Activated T-helper 2 cell treated with anti-CD3 and anti-CD28 coated beads, Interferon-gamma antibody, Interleukin-2, Interleukin-4, amounts not matched to agents 10 μg/mL and 5 μg/mL and 100 μg/mL, durations not matched to agents 14 hours and 24 hours and 36 hours (primary cell): ENCODE measurements at regions not wholly inside any gene's neighbourhood (a gene's known extent, or its start where the extent isn't known, plus 50 kb on each side); places are given as distances from the start of the nearest gene placed in this dataset.

Experiments used
- DNase-seq: peaks from one replicate; pipeline ENCODE4 v3.0.0; 2021; ENCODE audit warnings: low spot score
- H3K27ac Mint-ChIP-seq: one replicate; pipeline ENCODE4 v1.8.0; 2021; ENCODE audit warnings: mixed read lengths
- H3K27me3 Mint-ChIP-seq: one replicate; pipeline ENCODE4 v1.8.0; 2021; ENCODE audit warnings: low read depth, mixed read lengths
- H3K36me3 Mint-ChIP-seq: one replicate; pipeline ENCODE4 v1.8.0; 2021; ENCODE audit warnings: low read depth, mixed read lengths
- H3K4me1 Mint-ChIP-seq: one replicate; pipeline ENCODE4 v1.8.0; 2021; ENCODE audit warnings: low read depth, mixed read lengths
- H3K4me3 Mint-ChIP-seq: one replicate; pipeline ENCODE4 v1.8.0; 2021; ENCODE audit warnings: low read depth, mild to moderate bottlenecking, moderate library complexity, mixed read lengths
- H3K9me3 Mint-ChIP-seq: one replicate; pipeline ENCODE4 v1.8.0; 2021; ENCODE audit warnings: mixed read lengths
- intact Hi-C: fragments of 100-400 bp; cut with micrococcal nuclease; formaldehyde crosslinking; loops from one replicate; pipeline ENCODE4 v1.15.1; 2023

DNA sequence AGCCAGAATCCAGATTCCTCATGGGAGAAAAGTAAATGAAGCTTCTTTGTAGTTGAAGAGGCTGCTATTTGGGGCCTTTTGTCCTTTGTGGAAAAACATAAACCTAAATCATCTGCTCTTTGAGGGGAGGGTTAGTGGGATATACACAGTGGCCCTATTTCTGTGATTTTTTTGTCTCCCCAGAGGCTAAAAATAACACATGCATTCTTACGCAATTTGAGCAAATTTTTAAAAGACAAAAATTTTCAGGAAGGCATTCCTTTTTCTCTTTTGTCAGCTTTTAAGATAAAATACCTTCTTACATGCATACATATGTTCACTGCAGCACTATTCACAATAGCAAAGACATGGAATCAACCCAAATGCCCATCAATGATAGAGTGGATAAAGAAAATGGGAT, 165.5 kb downstream of the AXIN2 start:
- H3K27ac Mint-ChIP-seq: no peak overlapping the region

GRCh38 chr17:65394811-65395472, 166.5 kb downstream of the AXIN2 start:
- H3K4me3 Mint-ChIP-seq: no peak overlapping the region

More for the DNA sequence above, 165.5 kb downstream of the AXIN2 start:
- intact Hi-C loops: no loop called here
- DNase-seq: no peak
- Mint-ChIP-seq H3K36me3 (no peaks in the 10 kb centered on the region), H3K27me3 (peaks cover 21% of the 10 kb centered on the region), H3K9me3 (no peaks in the 10 kb centered on the region), H3K4me1 (no peaks in the 10 kb centered on the region), H3K4me3 (no peak overlapping the region)

DNA sequence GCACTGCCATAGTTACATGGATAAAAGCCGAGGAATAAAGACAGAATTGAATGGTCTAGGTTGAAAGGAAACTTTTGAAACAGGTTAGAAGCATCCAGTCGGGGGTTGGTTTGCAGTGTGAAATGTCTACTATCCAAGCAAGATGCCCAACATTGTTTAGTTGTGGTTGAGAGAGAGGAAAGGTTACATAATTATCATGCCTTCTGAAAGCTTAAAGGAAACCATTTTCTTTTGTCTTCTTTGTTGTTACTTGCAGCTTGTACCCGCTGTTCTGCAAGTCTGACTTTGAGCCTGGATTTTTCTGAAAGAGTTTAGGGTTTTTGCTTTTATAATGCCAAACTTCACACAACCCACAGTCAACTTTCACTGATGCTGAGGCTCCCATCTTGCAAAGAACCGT, 167.9 kb downstream of the AXIN2 start:
- no peak overlapping the region for H3K27ac Mint-ChIP-seq
- H3K9me3 Mint-ChIP-seq: no peaks in the 10 kb centered on the region
- intact Hi-C loops: no loop called here
- peaks cover 7% of the 10 kb centered on the region for H3K27me3 Mint-ChIP-seq
- H3K4me3 Mint-ChIP-seq: no peak overlapping the region
- DNase-seq: no peak
- H3K4me1 Mint-ChIP-seq: peaks cover 2% of the 10 kb centered on the region
- H3K36me3 Mint-ChIP-seq: no peaks in the 10 kb centered on the region

More at GRCh38 chr17:65394811-65395472, 166.5 kb downstream of the AXIN2 start:
- H3K27me3 Mint-ChIP-seq: peaks cover 13% of the 10 kb centered on the region
- no peak overlapping the region for H3K27ac Mint-ChIP-seq
- no peaks in the 10 kb centered on the region for H3K36me3 Mint-ChIP-seq
- H3K9me3 Mint-ChIP-seq: no peaks in the 10 kb centered on the region
- no peak for DNase-seq
- intact Hi-C loops: no loop called here
- H3K4me1 Mint-ChIP-seq: no peaks in the 10 kb centered on the region

DNA sequence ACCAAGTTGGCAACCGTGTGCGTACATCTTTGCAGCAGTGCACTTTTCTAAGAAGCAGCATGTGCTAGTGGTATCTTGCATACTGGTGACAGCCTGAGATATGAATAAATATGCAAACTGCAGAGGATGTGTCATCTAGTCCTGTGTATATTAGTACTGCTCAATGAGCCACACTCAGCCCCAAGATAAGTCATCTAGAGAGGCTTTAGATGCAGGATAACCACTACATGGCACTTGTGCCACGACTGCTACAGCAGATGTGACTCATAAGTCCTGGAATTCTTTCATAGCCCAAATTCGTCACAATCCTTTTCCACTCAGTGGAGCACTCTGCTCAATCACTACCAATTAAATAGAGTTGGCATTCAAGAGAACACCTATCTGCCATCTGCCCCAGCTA, 171.5 kb downstream of the AXIN2 start:
- Mint-ChIP-seq H3K27me3 (peaks cover 7% of the 10 kb centered on the region), H3K4me3 (no peak overlapping the region), H3K36me3 (no peaks in the 10 kb centered on the region), H3K27ac (no peak overlapping the region), H3K4me1 (peaks cover 2% of the 10 kb centered on the region), H3K9me3 (no peaks in the 10 kb centered on the region)
- DNase-seq: no peak
- intact Hi-C loops: no loop called here

- Mint-ChIP-seq H3K4me3 (no peak overlapping the region), H3K4me1 (peaks cover 2% of the 10 kb centered on the region), H3K27ac (no peak overlapping the region), H3K9me3 (no peaks in the 10 kb centered on the region), H3K27me3 (peaks cover 7% of the 10 kb centered on the region), H3K36me3 (no peaks in the 10 kb centered on the region)
- DNase-seq: no peak
- intact Hi-C loops: no loop called here
These were observed 172.0 kb downstream of the AXIN2 start for GRCh38 chr17:65389426-65389825.

DNA sequence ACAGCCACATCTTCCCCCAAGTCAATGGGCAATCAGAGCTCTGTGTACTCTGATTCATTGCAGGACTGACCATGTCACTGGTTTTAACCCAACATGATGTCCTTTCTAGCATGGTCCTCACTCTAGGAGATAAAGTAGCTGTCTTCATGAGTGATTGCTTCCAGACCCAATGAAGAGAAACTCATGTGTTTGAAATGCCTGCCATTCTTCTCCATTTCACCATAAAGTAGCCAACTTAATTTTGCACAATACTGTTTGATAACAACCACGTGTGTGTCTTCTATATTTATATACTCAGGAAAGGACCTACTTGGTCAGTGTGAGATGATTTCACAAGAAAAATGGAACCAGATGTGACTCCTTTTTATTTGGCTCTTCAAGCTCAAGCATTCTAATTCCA, 172.5 kb downstream of the AXIN2 start:
- Mint-ChIP-seq H3K4me3 (no peak overlapping the region), H3K36me3 (no peaks in the 10 kb centered on the region), H3K27ac (no peak overlapping the region), H3K9me3 (no peaks in the 10 kb centered on the region), H3K27me3 (peaks cover 6% of the 10 kb centered on the region), H3K4me1 (peaks cover 2% of the 10 kb centered on the region)
- DNase-seq: no peak
- intact Hi-C loops: no loop called here

- Mint-ChIP-seq H3K4me3 (no peak overlapping the region), H3K36me3 (no peaks in the 10 kb centered on the region), H3K27ac (no peak overlapping the region), H3K9me3 (no peaks in the 10 kb centered on the region), H3K4me1 (peaks cover 2% of the 10 kb centered on the region), H3K27me3 (no peaks in the 10 kb centered on the region)
- intact Hi-C loops: no loop called here
- no peak for DNase-seq
These were observed 174.1 kb downstream of the AXIN2 start for GRCh38 chr17:65387322-65387721.

GRCh38 chr17:65385726-65386125, 175.7 kb downstream of the AXIN2 start:
- H3K27me3 Mint-ChIP-seq: no peaks in the 10 kb centered on the region
- peaks cover 2% of the 10 kb centered on the region for H3K4me1 Mint-ChIP-seq

GRCh38 chr17:65385071-65385470, 176.4 kb downstream of the AXIN2 start:
- Mint-ChIP-seq H3K27me3 (no peaks in the 10 kb centered on the region), H3K4me1 (peaks cover 2% of the 10 kb centered on the region), H3K36me3 (no peaks in the 10 kb centered on the region), H3K4me3 (no peak overlapping the region), H3K27ac (no peak overlapping the region), H3K9me3 (no peaks in the 10 kb centered on the region)
- intact Hi-C loops: no loop called here
- no peak for DNase-seq

More at GRCh38 chr17:65385726-65386125, 175.7 kb downstream of the AXIN2 start:
- no peak for DNase-seq
- Mint-ChIP-seq H3K27ac (no peak overlapping the region), H3K36me3 (no peaks in the 10 kb centered on the region), H3K9me3 (no peaks in the 10 kb centered on the region), H3K4me3 (no peak overlapping the region)
- intact Hi-C loops: no loop called here

DNA sequence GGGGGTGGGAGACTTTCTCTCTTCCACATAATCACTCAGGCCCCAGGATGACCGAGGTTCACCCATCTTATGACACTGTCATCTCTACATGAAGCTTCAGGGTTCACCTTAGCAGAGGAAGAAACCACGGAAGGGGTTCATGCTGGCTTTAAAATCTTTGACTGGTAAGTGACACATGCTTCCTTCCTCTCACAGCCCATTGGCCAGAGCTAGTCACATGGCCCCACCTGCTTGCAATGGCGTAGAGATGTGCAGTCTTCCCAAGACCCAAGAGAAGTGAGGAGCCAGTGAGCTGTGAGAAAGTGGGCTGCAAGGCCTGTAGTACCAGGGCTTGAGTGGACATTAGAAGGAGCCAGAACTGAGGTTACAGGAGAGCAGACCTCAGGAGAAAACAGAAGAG, 180.3 kb downstream of the AXIN2 start:
- no peak for DNase-seq
- H3K9me3 Mint-ChIP-seq: no peaks in the 10 kb centered on the region
- intact Hi-C loops: no loop called here
- no peaks in the 10 kb centered on the region for H3K27me3 Mint-ChIP-seq
- no peak overlapping the region for H3K4me3 Mint-ChIP-seq
- no peaks in the 10 kb centered on the region for H3K36me3 Mint-ChIP-seq
- no peak overlapping the region for H3K27ac Mint-ChIP-seq
- H3K4me1 Mint-ChIP-seq: no peaks in the 10 kb centered on the region

DNA sequence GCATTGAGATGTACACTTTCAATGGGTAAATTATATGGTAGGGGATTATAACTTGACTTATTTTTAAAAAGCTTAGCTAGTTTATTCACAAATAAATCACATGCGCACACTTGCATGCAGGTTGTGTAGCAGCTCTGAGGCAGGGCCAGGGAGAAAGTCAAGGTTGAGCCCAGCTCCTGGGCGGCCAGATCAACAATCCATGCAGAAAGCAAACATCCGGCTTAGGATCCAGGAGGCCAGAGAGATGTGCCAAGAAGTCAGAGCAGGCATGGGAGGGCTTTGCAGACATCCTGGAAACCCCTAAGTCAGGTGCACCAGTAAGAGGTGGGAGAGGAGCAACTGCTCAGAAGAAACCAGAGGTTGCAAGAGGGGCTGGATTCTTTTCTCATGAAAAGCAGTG, 186.5 kb downstream of the AXIN2 start:
- peaks cover 5% of the 10 kb centered on the region for H3K4me1 Mint-ChIP-seq
- H3K4me3 Mint-ChIP-seq: no peak overlapping the region
- no peak overlapping the region for H3K27ac Mint-ChIP-seq
- intact Hi-C loops: no loop called here
- no peak for DNase-seq
- H3K27me3 Mint-ChIP-seq: peaks cover 6% of the 10 kb centered on the region
- no peaks in the 10 kb centered on the region for H3K36me3 Mint-ChIP-seq
- no peaks in the 10 kb centered on the region for H3K9me3 Mint-ChIP-seq

DNA sequence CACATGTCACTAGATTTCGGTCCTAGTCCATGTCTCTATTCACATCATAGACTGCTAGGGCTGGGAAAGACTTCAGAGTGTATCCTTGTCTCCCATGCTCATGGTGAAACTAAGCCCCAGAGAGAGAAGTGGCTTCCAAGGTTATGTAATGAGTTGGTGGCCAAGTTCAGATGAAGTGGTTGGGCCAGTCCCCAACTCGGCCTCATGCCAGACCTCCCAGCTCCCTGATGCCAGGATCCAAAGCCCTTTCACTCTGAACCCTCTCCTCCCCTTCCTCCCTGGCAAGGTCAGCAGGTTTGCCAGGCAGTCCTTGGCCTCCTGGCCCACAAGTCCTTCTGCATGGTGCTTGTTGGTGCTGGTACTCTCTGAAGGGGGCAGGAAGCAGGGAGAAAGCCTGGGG, 189.7 kb downstream of the AXIN2 start:
- H3K4me3 Mint-ChIP-seq: no peak overlapping the region
- no peak for DNase-seq
- no peaks in the 10 kb centered on the region for H3K36me3 Mint-ChIP-seq
- H3K4me1 Mint-ChIP-seq: peaks cover 7% of the 10 kb centered on the region
- peaks cover 4% of the 10 kb centered on the region for H3K9me3 Mint-ChIP-seq
- H3K27ac Mint-ChIP-seq: no peak overlapping the region
- intact Hi-C loops: no loop called here
- peaks cover 8% of the 10 kb centered on the region for H3K27me3 Mint-ChIP-seq

DNA sequence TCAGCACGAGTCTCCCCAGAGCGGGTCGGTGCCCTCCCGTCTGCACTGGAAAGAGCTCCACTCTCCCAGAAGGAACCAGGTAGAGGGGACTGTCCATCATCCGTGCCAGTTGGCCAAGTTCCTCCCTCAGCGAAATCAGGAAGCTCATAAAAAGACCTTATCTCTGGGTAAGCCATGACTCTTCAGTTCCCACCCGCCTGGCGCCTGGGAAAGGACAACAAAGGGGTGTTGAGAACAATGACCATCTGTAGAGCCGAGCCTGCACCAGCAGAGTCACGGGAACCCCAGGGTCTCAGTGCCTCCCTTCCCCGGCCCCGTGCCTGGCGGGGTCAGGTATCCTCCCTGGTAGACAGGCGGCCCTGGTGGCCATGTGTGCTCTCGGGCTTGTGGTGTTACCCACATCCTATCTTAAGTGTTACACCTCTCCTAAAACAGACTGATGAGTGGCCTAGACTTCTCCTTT, 190.7 kb downstream of the AXIN2 start:
- Mint-ChIP-seq H3K27ac (no peak overlapping the region), H3K27me3 (peaks cover 8% of the 10 kb centered on the region), H3K4me3 (no peak overlapping the region), H3K36me3 (no peaks in the 10 kb centered on the region), H3K9me3 (peaks cover 9% of the 10 kb centered on the region), H3K4me1 (peaks cover 15% of the 10 kb centered on the region)
- intact Hi-C loops: no loop called here
- DNase-seq: no peak

DNA sequence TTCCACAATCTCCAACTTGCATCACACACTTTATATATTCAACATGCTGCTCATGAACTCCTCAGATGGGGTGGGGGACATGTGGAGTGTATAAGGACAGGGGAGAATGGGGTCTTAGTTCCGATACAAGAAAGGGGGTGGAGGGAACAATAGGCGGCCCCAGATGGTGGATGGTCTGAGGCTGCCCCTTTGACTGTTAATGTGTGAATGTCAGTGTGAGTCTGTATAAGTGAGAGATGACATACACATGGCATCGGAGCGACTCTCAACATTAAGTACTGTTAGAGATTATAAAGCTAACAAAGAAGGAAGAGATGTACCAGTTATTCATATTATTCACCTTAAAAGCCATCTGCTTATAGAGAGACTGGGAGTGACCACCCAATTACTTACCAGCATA, 193.1 kb downstream of the AXIN2 start:
- intact Hi-C loops: no loop called here
- no peak for DNase-seq
- peaks cover 9% of the 10 kb centered on the region for H3K9me3 Mint-ChIP-seq
- peaks cover 5% of the 10 kb centered on the region for H3K27me3 Mint-ChIP-seq
- no peak overlapping the region for H3K27ac Mint-ChIP-seq
- peaks cover 15% of the 10 kb centered on the region for H3K4me1 Mint-ChIP-seq
- no peak overlapping the region for H3K4me3 Mint-ChIP-seq
- H3K36me3 Mint-ChIP-seq: no peaks in the 10 kb centered on the region
